Bronchial epithelial cell (primary cell): ENCODE measurements at regions not wholly inside any gene's neighbourhood (a gene's known extent, or its start where the extent isn't known, plus 50 kb on each side); places are given as distances from the start of the nearest gene placed in this dataset.

Source experiments
- DNase-seq: peaks from one replicate; pipeline ENCODE4 v3.0.0-alpha.2; 2010; ENCODE audit warnings: low read depth
- FAIRE-seq: peaks from 2 replicates; lab custom pipeline; 2011; peaks lifted over from hg19 to GRCh38; lab: Jason Lieb, UNC
- H3K27me3 ChIP-seq: 2 replicates; pipeline ENCODE4 v1.5.1; 2011; ENCODE audit warnings: low read length; ENCODE audit not compliant: control insufficient read depth, insufficient read depth
- H3K36me3 ChIP-seq: 2 replicates; pipeline ENCODE4 v1.5.1; 2011; ENCODE audit warnings: low read length; ENCODE audit not compliant: control insufficient read depth, insufficient read depth
- H3K4me3 ChIP-seq: 2 replicates; pipeline ENCODE4 v1.5.1; 2011; ENCODE audit warnings: mild to moderate bottlenecking, low read depth, low read length, control low read depth
- CTCF ChIP-seq: IDR thresholded peaks from 2 replicates; pipeline ENCODE4 v1.5.1; 2011; ENCODE audit warnings: mild to moderate bottlenecking, moderate library complexity, low read length, control low read depth, inconsistent platforms; ENCODE audit not compliant: insufficient read depth, severe bottlenecking

GRCh38 chr22:34427436-34427835, 507.2 kb upstream of the LARGE1 start:
- H3K36me3 ChIP-seq: no peaks in the 10 kb centered on the region
- FAIRE-seq (no peak), DNase-seq (peak; percentile 13)
- TF ChIP-seq CTCF: no peak
- H3K27me3 ChIP-seq: no peaks in the 10 kb centered on the region
- no peak overlapping the region for H3K4me3 ChIP-seq

GRCh38 chr22:34427841-34428240, 507.6 kb upstream of the LARGE1 start:
- H3K27me3 ChIP-seq: no peaks in the 10 kb centered on the region
- H3K4me3 ChIP-seq: no peak overlapping the region
- H3K36me3 ChIP-seq: no peaks in the 10 kb centered on the region
- DNase-seq: peak; percentile 58
- no peak for FAIRE-seq
- no peak for TF ChIP-seq CTCF

- peak; percentile 67 for DNase-seq
- H3K27me3 ChIP-seq: no peaks in the 10 kb centered on the region
- peak; percentile 76 for FAIRE-seq
- no peak overlapping the region for H3K4me3 ChIP-seq
- TF ChIP-seq CTCF: no peak
- H3K36me3 ChIP-seq: no peaks in the 10 kb centered on the region
Observed at GRCh38 chr22:34429314-34429713, 509.0 kb upstream of the LARGE1 start.

GRCh38 chr22:34430386-34430785, 510.1 kb upstream of the LARGE1 start:
- FAIRE-seq (no peak), DNase-seq (peak; percentile 36)
- TF ChIP-seq CTCF: no peak
- Histone ChIP-seq H3K36me3 (no peaks in the 10 kb centered on the region), H3K4me3 (no peak overlapping the region), H3K27me3 (no peaks in the 10 kb centered on the region)

GRCh38 chr22:34434371-34434770, 514.1 kb upstream of the LARGE1 start:
- FAIRE-seq: no peak
- DNase-seq: no peak
- H3K36me3 ChIP-seq: no peaks in the 10 kb centered on the region
- no peak for TF ChIP-seq CTCF
- H3K4me3 ChIP-seq: no peak overlapping the region
- no peaks in the 10 kb centered on the region for H3K27me3 ChIP-seq

GRCh38 chr22:34437140-34437539, 516.9 kb upstream of the LARGE1 start:
- Histone ChIP-seq H3K4me3 (no peak overlapping the region), H3K36me3 (no peaks in the 10 kb centered on the region), H3K27me3 (no peaks in the 10 kb centered on the region)
- TF ChIP-seq CTCF: no peak
- DNase-seq (no peak), FAIRE-seq (no peak)
